ENCODE measurements at regions not wholly inside any gene's neighbourhood (a gene's known extent, or its start where the extent isn't known, plus 50 kb on each side); places are given as distances from the start of the nearest gene placed in this dataset.

DNA sequence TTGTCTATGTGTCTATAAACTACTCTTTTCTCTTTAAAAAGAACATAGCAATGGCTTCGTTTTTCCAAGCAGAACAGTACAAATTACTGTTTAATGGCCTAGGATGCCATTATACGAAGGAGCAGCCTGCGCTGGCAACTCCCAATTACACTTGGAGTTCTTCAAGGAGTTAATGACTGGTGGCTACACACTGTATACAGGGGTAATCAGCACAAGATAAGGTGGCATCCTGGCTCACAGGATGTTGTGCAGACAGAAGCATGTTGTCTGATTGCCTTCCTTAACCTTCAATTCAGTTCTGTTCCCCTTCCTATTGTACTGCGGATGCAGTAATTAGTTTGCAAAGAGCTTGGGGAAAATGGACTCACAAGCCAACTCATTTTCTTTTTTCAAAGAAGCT lies 250.7 kb upstream of the ROBO2 start:
- H3K27me3 ChIP-seq (ENCODE audit: insufficient read depth, low read length): no peaks in the 10 kb centered on the region
- no peak overlapping the region for H3K4me3 ChIP-seq (ENCODE audit: low read length)
- no peak overlapping the region for H3K9ac ChIP-seq (ENCODE audit: low read depth, low read length)
- WGBS: 82% methylated on average over 4 of the region's 4 CpGs
- peaks cover 12% of the 10 kb centered on the region for H3K4me1 ChIP-seq (ENCODE audit: insufficient read depth, low read length)
- no peaks in the 10 kb centered on the region for H3K9me3 ChIP-seq (ENCODE audit: insufficient read depth, low read depth, low read length)
- H3K27ac ChIP-seq (ENCODE audit: low read depth, low read length): no peak overlapping the region
- no peaks in the 10 kb centered on the region for H3K36me3 ChIP-seq (ENCODE audit: insufficient read depth, low read length)

DNA sequence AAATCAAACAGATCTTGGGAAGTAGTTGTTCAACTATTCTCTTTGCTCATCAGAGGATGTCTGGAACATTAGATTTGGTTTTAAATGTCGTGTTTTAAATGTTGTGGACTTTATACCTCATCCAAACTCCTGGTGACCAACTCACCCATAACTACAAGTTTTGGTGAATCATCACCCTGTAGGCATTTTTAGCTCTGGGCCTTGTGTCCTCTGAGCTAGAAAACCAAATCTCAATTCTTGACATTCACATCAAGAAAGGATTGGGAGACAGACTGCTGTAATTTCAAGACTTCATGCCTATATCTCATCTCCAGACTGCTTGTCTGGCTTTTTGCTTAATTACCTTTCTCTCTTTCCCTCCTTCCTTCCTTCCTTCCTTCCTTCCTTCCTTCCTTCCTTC lies 228.5 kb upstream of the ROBO2 start:
- no peaks in the 10 kb centered on the region for H3K4me1 ChIP-seq (ENCODE audit: insufficient read depth, low read length)
- no peak overlapping the region for H3K4me3 ChIP-seq (ENCODE audit: low read length)
- WGBS: 86% methylated on average over 1 of the region's 1 CpG
- no peak overlapping the region for H3K9ac ChIP-seq (ENCODE audit: low read depth, low read length)
- no peak overlapping the region for H3K27ac ChIP-seq (ENCODE audit: low read depth, low read length)
- H3K9me3 ChIP-seq (ENCODE audit: insufficient read depth, low read depth, low read length): no peaks in the 10 kb centered on the region
- H3K36me3 ChIP-seq (ENCODE audit: insufficient read depth, low read length): no peaks in the 10 kb centered on the region
- H3K27me3 ChIP-seq (ENCODE audit: insufficient read depth, low read length): no peaks in the 10 kb centered on the region

DNA sequence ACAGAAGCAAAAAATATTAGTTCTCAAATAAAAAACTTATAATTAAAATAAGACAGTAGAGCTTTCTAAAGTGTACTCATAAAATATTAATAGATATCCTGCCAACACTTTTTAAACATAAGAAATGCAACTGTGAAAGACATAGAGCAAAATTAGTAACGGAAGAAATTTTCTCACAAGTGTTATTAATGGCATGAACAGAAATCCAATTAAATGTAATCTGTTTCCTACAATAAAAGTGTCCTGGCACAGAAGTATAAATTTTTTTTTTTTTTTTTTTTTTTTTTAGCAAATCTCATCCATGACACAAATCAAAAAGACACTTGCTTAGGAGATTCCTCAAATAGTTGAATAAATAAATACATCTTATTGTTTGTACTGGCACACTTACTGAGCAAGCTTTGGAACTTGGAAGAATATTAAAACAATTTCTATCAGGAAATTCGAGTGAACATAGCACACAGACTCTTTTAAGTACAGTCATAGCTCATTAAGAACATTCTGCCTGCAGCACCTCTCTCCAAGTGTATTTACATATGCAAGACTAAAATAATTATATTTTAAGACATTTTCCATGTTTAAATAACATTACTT lies 227.2 kb upstream of the ROBO2 start:
- no peak overlapping the region for H3K9ac ChIP-seq (ENCODE audit: low read depth, low read length)
- no peaks in the 10 kb centered on the region for H3K4me1 ChIP-seq (ENCODE audit: insufficient read depth, low read length)
- H3K27me3 ChIP-seq (ENCODE audit: insufficient read depth, low read length): no peaks in the 10 kb centered on the region
- WGBS: 94% methylated on average over 1 of the region's 2 CpGs
- H3K4me3 ChIP-seq (ENCODE audit: low read length): no peak overlapping the region
- no peaks in the 10 kb centered on the region for H3K9me3 ChIP-seq (ENCODE audit: insufficient read depth, low read depth, low read length)
- H3K27ac ChIP-seq (ENCODE audit: low read depth, low read length): no peak overlapping the region
- no peaks in the 10 kb centered on the region for H3K36me3 ChIP-seq (ENCODE audit: insufficient read depth, low read length)

DNA sequence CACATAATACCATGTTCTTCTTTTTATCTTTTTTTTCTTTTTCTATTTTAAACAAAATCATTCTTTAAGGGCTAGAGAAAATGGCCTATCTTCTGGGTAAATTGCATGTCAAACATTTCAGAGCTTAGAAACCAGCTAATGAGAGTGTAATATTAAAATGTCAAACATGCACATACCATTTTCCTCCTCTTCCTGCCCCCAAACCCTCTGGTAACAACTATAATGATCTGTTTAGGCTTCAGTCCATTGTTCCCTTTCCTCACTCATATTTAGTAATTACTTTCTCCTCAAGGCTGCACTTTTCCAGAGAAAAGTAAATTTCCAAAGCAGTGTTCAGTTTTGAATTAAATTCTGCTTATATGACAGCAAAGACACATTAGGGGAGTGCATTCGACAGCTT lies 224.3 kb upstream of the ROBO2 start:
- Histone ChIP-seq H3K36me3 (ENCODE audit: insufficient read depth, low read length) (no peaks in the 10 kb centered on the region), H3K4me1 (ENCODE audit: insufficient read depth, low read length) (no peaks in the 10 kb centered on the region), H3K9ac (ENCODE audit: low read depth, low read length) (no peak overlapping the region), H3K27me3 (ENCODE audit: insufficient read depth, low read length) (no peaks in the 10 kb centered on the region), H3K27ac (ENCODE audit: low read depth, low read length) (no peak overlapping the region), H3K4me3 (ENCODE audit: low read length) (no peak overlapping the region), H3K9me3 (ENCODE audit: insufficient read depth, low read depth, low read length) (no peaks in the 10 kb centered on the region)
- WGBS: 71% methylated on average over 1 of the region's 1 CpG

DNA sequence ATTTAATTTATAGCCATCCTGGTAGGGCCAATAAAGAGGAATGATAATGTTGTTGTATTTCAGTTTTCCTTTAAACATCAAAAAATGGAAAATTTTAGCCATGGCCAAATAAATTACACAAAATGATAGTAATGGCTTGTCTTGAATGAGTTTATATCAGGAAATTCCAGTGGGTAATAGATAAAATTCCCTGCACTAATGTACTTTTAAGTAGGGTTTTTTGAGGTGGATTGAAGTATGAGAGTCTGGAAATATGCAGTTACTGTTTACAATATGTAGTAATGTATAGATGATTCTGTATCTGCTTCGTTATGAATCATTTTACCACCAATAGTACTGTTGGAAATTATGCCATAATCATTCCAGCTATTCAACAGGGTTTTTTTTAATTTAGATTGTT lies 219.4 kb upstream of the ROBO2 start:
- peaks cover 9% of the 10 kb centered on the region for H3K4me1 ChIP-seq (ENCODE audit: insufficient read depth, low read length)
- no peaks in the 10 kb centered on the region for H3K27me3 ChIP-seq (ENCODE audit: insufficient read depth, low read length)
- no peaks in the 10 kb centered on the region for H3K9me3 ChIP-seq (ENCODE audit: insufficient read depth, low read depth, low read length)
- H3K9ac ChIP-seq (ENCODE audit: low read depth, low read length): no peak overlapping the region
- H3K27ac ChIP-seq (ENCODE audit: low read depth, low read length): no peak overlapping the region
- no peak overlapping the region for H3K4me3 ChIP-seq (ENCODE audit: low read length)
- WGBS: no CpG with 5 or more reads among the region's 1 CpG
- no peaks in the 10 kb centered on the region for H3K36me3 ChIP-seq (ENCODE audit: insufficient read depth, low read length)

DNA sequence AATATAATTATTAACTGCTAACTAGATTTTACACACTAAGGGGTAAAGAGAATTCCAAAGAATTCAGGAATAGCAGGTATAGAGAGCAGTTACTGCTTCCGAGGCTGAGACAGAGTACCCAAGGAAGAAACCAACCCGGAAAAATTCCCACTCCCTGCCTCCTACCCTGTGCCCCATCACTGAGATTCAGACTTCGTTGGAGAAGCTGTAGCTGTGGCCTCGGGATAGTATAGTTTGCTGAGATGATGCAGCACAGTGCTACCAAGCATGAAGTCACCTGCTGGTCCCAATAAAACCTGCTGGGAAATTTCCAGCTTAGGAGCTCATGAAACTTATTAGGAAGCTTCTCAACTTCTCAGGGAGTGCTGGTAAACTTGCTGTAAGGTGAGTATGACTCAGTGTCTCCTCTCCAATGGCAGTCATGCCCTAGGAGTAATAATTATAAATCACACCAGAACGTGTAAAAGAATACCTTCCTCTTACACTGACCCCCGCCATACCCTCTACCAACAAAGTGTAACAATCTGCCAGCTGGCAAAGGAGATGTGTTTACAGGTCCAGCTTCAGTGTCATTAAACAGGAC lies 215.2 kb upstream of the ROBO2 start:
- Histone ChIP-seq H3K27me3 (ENCODE audit: insufficient read depth, low read length) (no peaks in the 10 kb centered on the region), H3K4me1 (ENCODE audit: insufficient read depth, low read length) (peaks cover 18% of the 10 kb centered on the region), H3K9me3 (ENCODE audit: insufficient read depth, low read depth, low read length) (no peaks in the 10 kb centered on the region), H3K4me3 (ENCODE audit: low read length) (no peak overlapping the region), H3K27ac (ENCODE audit: low read depth, low read length) (no peak overlapping the region), H3K36me3 (ENCODE audit: insufficient read depth, low read length) (no peaks in the 10 kb centered on the region), H3K9ac (ENCODE audit: low read depth, low read length) (no peak overlapping the region)
- 87% methylated on average over 6 of the region's 6 CpGs for WGBS

DNA sequence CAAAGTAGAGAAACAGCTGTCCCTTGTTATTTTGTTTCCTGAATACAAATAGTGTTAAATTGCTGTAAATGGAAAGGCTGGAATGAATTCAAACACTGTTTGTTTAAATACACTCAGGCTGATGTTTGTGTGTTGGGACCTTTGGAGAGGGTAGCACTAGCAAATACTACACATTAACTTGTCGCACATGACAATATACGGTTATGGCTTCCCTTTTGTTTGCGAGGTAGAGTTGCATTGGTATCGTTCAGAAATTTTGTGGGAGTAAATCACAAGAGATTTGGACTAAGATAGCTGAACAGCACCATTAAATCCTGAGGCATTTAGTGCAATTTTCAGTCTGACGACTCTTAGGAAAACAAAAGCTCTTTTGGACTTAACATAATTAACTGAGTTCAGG lies 213.0 kb upstream of the ROBO2 start:
- 91% methylated on average over 5 of the region's 5 CpGs for WGBS
- Histone ChIP-seq H3K9ac (ENCODE audit: low read depth, low read length) (no peak overlapping the region), H3K9me3 (ENCODE audit: insufficient read depth, low read depth, low read length) (no peaks in the 10 kb centered on the region), H3K27ac (ENCODE audit: low read depth, low read length) (no peak overlapping the region), H3K4me3 (ENCODE audit: low read length) (no peak overlapping the region), H3K4me1 (ENCODE audit: insufficient read depth, low read length) (peaks cover 18% of the 10 kb centered on the region), H3K36me3 (ENCODE audit: insufficient read depth, low read length) (no peaks in the 10 kb centered on the region), H3K27me3 (ENCODE audit: insufficient read depth, low read length) (no peaks in the 10 kb centered on the region)

DNA sequence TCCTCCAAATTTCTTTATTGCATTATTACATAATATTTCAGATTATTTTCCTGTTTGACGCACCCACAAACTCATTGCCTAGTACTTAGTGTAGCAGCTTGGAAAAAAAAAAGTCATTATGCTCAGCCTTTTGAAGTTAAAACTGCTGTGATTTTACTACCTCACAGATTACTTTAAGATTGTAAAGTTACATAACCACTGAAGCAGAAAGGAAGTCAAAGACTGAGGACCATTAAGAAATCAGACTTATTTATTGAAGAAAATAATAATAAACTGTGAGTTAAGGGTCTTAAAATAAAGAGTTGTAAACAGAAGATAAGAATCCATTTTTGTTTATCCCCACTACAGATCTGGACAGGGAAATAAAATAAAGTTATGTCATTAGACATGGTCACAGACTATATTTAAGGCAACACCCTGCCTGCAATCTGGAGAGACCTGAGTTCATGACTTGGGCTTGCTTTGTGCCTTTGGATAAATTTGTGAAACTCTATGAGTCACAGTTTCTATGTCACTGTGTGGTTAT lies 212.1 kb upstream of the ROBO2 start:
- Histone ChIP-seq H3K4me1 (ENCODE audit: insufficient read depth, low read length) (peaks cover 18% of the 10 kb centered on the region), H3K27ac (ENCODE audit: low read depth, low read length) (no peak overlapping the region)
- WGBS: 100% methylated on average over 1 of the region's 1 CpG

DNA sequence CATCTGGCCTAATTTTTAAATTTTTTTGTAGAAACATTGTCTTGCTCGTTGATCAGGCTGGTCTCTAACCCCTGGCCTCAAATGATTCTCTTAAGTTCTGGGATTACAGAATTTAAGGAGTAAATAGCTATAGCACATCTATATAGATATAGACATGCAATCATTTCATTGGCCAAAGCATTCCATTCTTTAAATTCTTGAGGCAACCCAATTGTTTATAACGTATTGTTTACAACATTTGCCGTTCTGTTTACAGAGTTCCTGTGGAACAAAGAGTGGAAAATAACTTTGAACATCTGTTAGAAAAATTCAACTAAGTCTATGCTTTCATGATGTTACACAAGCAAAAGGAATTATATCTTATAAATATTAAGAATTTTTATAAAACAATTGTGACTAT lies 205.2 kb upstream of the ROBO2 start:
- H3K9me3 ChIP-seq (ENCODE audit: insufficient read depth, low read depth, low read length): no peaks in the 10 kb centered on the region
- H3K27ac ChIP-seq (ENCODE audit: low read depth, low read length): no peak overlapping the region
- no peaks in the 10 kb centered on the region for H3K4me1 ChIP-seq (ENCODE audit: insufficient read depth, low read length)
- no peaks in the 10 kb centered on the region for H3K36me3 ChIP-seq (ENCODE audit: insufficient read depth, low read length)
- no peak overlapping the region for H3K4me3 ChIP-seq (ENCODE audit: low read length)
- H3K27me3 ChIP-seq (ENCODE audit: insufficient read depth, low read length): no peaks in the 10 kb centered on the region
- 98% methylated on average over 3 of the region's 3 CpGs for WGBS
- no peak overlapping the region for H3K9ac ChIP-seq (ENCODE audit: low read depth, low read length)

More for the DNA sequence above, 212.1 kb upstream of the ROBO2 start:
- H3K27me3 ChIP-seq (ENCODE audit: insufficient read depth, low read length): no peaks in the 10 kb centered on the region
- H3K9me3 ChIP-seq (ENCODE audit: insufficient read depth, low read depth, low read length): no peaks in the 10 kb centered on the region
- H3K4me3 ChIP-seq (ENCODE audit: low read length): no peak overlapping the region
- no peaks in the 10 kb centered on the region for H3K36me3 ChIP-seq (ENCODE audit: insufficient read depth, low read length)
- H3K9ac ChIP-seq (ENCODE audit: low read depth, low read length): no peak overlapping the region

DNA sequence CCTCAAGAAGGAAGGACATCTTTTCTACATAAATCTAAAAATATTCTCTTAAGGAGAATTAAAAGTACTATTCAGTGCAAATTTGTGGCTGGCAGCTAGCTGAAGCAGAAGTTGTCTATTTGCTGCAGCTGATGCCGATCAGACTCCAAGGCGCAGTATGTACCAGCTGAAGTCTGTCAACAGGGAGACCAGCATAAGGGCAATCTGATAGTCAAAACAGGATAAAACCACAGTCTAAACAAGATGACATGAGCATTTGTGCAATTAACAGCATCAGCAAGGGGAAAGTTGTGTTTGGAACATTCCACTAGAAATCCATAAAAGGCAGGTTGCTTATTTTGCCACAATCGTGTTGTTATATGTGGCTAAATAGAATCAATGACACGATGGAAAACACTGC lies 198.2 kb upstream of the ROBO2 start:
- Histone ChIP-seq H3K27me3 (ENCODE audit: insufficient read depth, low read length) (no peaks in the 10 kb centered on the region), H3K4me1 (ENCODE audit: insufficient read depth, low read length) (no peaks in the 10 kb centered on the region), H3K36me3 (ENCODE audit: insufficient read depth, low read length) (no peaks in the 10 kb centered on the region), H3K9ac (ENCODE audit: low read depth, low read length) (no peak overlapping the region), H3K9me3 (ENCODE audit: insufficient read depth, low read depth, low read length) (no peaks in the 10 kb centered on the region), H3K27ac (ENCODE audit: low read depth, low read length) (no peak overlapping the region), H3K4me3 (ENCODE audit: low read length) (no peak overlapping the region)
- 95% methylated on average over 4 of the region's 4 CpGs for WGBS

DNA sequence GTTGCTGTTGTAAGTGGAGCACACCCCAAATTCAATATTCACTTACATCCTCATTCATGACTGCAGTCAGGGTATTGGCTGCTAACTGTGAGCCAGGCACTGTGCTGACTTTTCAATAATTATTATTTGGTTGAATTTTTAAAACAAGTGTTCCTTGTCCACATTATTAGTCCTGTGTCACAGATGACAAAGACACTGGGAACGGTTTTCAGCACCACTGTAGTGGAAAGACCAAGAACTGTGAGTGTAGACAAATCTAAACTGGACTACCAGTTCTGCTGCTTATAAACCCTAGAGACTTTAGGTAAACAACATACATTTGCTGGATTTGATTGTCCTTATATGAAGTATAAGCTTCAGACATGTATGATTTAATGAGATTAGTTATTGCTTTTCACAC lies 197.7 kb upstream of the ROBO2 start:
- no peaks in the 10 kb centered on the region for H3K4me1 ChIP-seq (ENCODE audit: insufficient read depth, low read length)
- 81% methylated on average over 1 of the region's 1 CpG for WGBS
- no peak overlapping the region for H3K4me3 ChIP-seq (ENCODE audit: low read length)
- H3K27me3 ChIP-seq (ENCODE audit: insufficient read depth, low read length): no peaks in the 10 kb centered on the region
- H3K9ac ChIP-seq (ENCODE audit: low read depth, low read length): no peak overlapping the region
- no peaks in the 10 kb centered on the region for H3K36me3 ChIP-seq (ENCODE audit: insufficient read depth, low read length)
- H3K9me3 ChIP-seq (ENCODE audit: insufficient read depth, low read depth, low read length): no peaks in the 10 kb centered on the region
- H3K27ac ChIP-seq (ENCODE audit: low read depth, low read length): no peak overlapping the region

DNA sequence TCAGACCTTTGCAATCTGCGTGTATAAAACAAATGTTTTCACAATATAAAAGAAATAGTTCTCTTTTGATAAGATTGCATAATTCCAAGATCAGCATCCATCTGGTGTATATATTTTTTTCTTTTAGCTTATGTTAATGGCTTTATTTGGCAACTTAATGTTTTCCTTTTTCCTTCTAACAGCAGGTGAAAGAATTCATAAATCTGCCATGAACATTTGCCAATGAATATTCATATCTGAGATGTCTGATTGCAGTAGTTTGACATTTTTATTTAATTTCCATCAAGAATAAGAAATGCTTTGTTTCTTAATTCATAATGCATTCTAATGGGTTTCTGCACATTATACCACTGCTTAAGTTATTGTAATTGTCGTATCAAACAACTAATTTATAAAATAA lies 184.4 kb upstream of the ROBO2 start:
- no peaks in the 10 kb centered on the region for H3K27me3 ChIP-seq (ENCODE audit: insufficient read depth, low read length)
- WGBS: no CpG with 5 or more reads among the region's 2 CpGs
- no peak overlapping the region for H3K9ac ChIP-seq (ENCODE audit: low read depth, low read length)
- no peaks in the 10 kb centered on the region for H3K9me3 ChIP-seq (ENCODE audit: insufficient read depth, low read depth, low read length)
- H3K36me3 ChIP-seq (ENCODE audit: insufficient read depth, low read length): no peaks in the 10 kb centered on the region
- no peak overlapping the region for H3K27ac ChIP-seq (ENCODE audit: low read depth, low read length)
- no peak overlapping the region for H3K4me3 ChIP-seq (ENCODE audit: low read length)
- H3K4me1 ChIP-seq (ENCODE audit: insufficient read depth, low read length): no peaks in the 10 kb centered on the region

Measured in HUES64 (cell line).